ENCODE measurements at regions not wholly inside any gene's neighbourhood (a gene's known extent, or its start where the extent isn't known, plus 50 kb on each side); places are given as distances from the start of the nearest gene placed in this dataset.
"Not testable (repeated sequence)": the region's sequence is repeated elsewhere in the genome, so short reads cannot be mapped to it uniquely, and the experiment has no call there.

- H3K36me3 Mint-ChIP-seq (ENCODE audit: insufficient read depth): no peaks in the 10 kb centered on the region
- peaks cover 2% of the 10 kb centered on the region for H3K4me1 Mint-ChIP-seq (ENCODE audit: low read depth)
- H3K27ac Mint-ChIP-seq: no peak overlapping the region
- TF ChIP-seq, protein P1, sequence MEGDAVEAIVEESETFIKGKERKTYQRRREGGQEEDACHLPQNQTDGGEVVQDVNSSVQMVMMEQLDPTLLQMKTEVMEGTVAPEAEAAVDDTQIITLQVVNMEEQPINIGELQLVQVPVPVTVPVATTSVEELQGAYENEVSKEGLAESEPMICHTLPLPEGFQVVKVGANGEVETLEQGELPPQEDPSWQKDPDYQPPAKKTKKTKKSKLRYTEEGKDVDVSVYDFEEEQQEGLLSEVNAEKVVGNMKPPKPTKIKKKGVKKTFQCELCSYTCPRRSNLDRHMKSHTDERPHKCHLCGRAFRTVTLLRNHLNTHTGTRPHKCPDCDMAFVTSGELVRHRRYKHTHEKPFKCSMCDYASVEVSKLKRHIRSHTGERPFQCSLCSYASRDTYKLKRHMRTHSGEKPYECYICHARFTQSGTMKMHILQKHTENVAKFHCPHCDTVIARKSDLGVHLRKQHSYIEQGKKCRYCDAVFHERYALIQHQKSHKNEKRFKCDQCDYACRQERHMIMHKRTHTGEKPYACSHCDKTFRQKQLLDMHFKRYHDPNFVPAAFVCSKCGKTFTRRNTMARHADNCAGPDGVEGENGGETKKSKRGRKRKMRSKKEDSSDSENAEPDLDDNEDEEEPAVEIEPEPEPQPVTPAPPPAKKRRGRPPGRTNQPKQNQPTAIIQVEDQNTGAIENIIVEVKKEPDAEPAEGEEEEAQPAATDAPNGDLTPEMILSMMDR (IDR thresholded peaks at IDR 0.05; ENCODE audit: unreplicated experiment): no peak
- no peaks in the 10 kb centered on the region for H3K9me3 Mint-ChIP-seq (ENCODE audit: low read depth)
- H3K27me3 Mint-ChIP-seq: peaks cover 9% of the 10 kb centered on the region
- no peak for DNase-seq (ENCODE audit: low spot score, unreplicated experiment)
- H3K4me3 Mint-ChIP-seq (ENCODE audit: low read depth): no peak overlapping the region
Observed at GRCh38 chr16:86858501-86858900, 280.2 kb downstream of the FOXL1 start.

- not testable (repeated sequence) for H3K36me3 Mint-ChIP-seq (ENCODE audit: insufficient read depth); H3K27ac Mint-ChIP-seq; H3K4me3 Mint-ChIP-seq (ENCODE audit: low read depth); H3K4me1 Mint-ChIP-seq (ENCODE audit: low read depth); H3K9me3 Mint-ChIP-seq (ENCODE audit: low read depth); DNase-seq (ENCODE audit: low spot score, unreplicated experiment)
- H3K27me3 Mint-ChIP-seq: peaks cover 16% of the 10 kb centered on the region
Observed at GRCh38 chr16:86861270-86861858, 283.0 kb downstream of the FOXL1 start.

- peaks cover 27% of the 10 kb centered on the region for H3K27me3 Mint-ChIP-seq
- H3K4me3 Mint-ChIP-seq (ENCODE audit: low read depth): no peak overlapping the region
- peaks cover 3% of the 10 kb centered on the region for H3K9me3 Mint-ChIP-seq (ENCODE audit: low read depth)
- H3K27ac Mint-ChIP-seq: no peak overlapping the region
- no peaks in the 10 kb centered on the region for H3K36me3 Mint-ChIP-seq (ENCODE audit: insufficient read depth)
- no peak for DNase-seq (ENCODE audit: low spot score, unreplicated experiment)
- TF ChIP-seq, protein P1 (IDR thresholded peaks at IDR 0.05; ENCODE audit: unreplicated experiment): no peak
- no peaks in the 10 kb centered on the region for H3K4me1 Mint-ChIP-seq (ENCODE audit: low read depth)
Observed at GRCh38 chr16:86862595-86863280, 284.4 kb downstream of the FOXL1 start.

GRCh38 chr16:86863609-86864008 lies 285.3 kb downstream of the FOXL1 start:
- H3K9me3 Mint-ChIP-seq (ENCODE audit: low read depth): peaks cover 3% of the 10 kb centered on the region
- H3K27ac Mint-ChIP-seq: no peak overlapping the region
- no peak overlapping the region for H3K4me3 Mint-ChIP-seq (ENCODE audit: low read depth)
- H3K27me3 Mint-ChIP-seq: peaks cover 27% of the 10 kb centered on the region
- TF ChIP-seq, protein P1 (IDR thresholded peaks at IDR 0.05; ENCODE audit: unreplicated experiment): no peak
- no peaks in the 10 kb centered on the region for H3K4me1 Mint-ChIP-seq (ENCODE audit: low read depth)
- no peaks in the 10 kb centered on the region for H3K36me3 Mint-ChIP-seq (ENCODE audit: insufficient read depth)
- no peak for DNase-seq (ENCODE audit: low spot score, unreplicated experiment)

- Mint-ChIP-seq H3K27ac (no peak overlapping the region), H3K4me1 (ENCODE audit: low read depth) (no peaks in the 10 kb centered on the region), H3K27me3 (peaks cover 33% of the 10 kb centered on the region), H3K4me3 (ENCODE audit: low read depth) (no peak overlapping the region), H3K36me3 (ENCODE audit: insufficient read depth) (no peaks in the 10 kb centered on the region), H3K9me3 (ENCODE audit: low read depth) (peaks cover 3% of the 10 kb centered on the region)
- no peak for DNase-seq (ENCODE audit: low spot score, unreplicated experiment)
- TF ChIP-seq, protein P1 (IDR thresholded peaks at IDR 0.05; ENCODE audit: unreplicated experiment): no peak
Observed at GRCh38 chr16:86864586-86864985, 286.2 kb downstream of the FOXL1 start.
